Gastrocnemius medialis (tissue), 4 donors: ENCODE measurements at regions not wholly inside any gene's neighbourhood (a gene's known extent, or its start where the extent isn't known, plus 50 kb on each side); places are given as distances from the start of the nearest gene placed in this dataset.

Experiments
- CTCF ChIP-seq, 5 experiments: fragments of 450-650 bp in 3 of 5; fragments of 200-600 bp in 2 of 5; sonication (generic) in 2 of 5; IDR thresholded peaks in 4 of 5; conservative IDR thresholded peaks in 1 of 5; 1 replicate in 4 of 5; 2 replicates in 1 of 5; pipeline ENCODE4 v1.5.1; 2016 to 2019; ENCODE audit warnings: antibody characterized with exemption in 5 of 5, mild to moderate bottlenecking in 3 of 5, moderate library complexity in 3 of 5
- POLR2A ChIP-seq, 2 donors: fragments of 450-650 bp; IDR thresholded peaks; one replicate each; pipeline ENCODE4 v1.6.1; 2017; ENCODE audit warnings: antibody characterized with exemption in 2 of 2, mild to moderate bottlenecking in 2 of 2, moderate library complexity in 2 of 2

- TF ChIP-seq POLR2A (IDR thresholded peaks at IDR 0.05) (no peak), CTCF (IDR thresholded peaks at IDR 0.05 in 4 of 5, conservative IDR thresholded peaks at IDR 0.05 in 1 of 5) (no peak)
Measured at GRCh38 chr9:36762958-36763357, 190.3 kb downstream of the MELK start.
